NCI-H1694 (cell line): ENCODE measurements at regions not wholly inside any gene's neighbourhood (a gene's known extent, or its start where the extent isn't known, plus 50 kb on each side); places are given as distances from the start of the nearest gene placed in this dataset.

ENCODE experiments used
- DNase-seq: peaks from one replicate; lab custom pipeline; 2025; lab: John Stamatoyannopoulos, UW

- DNase-seq = no peak
Measured at GRCh38 chr13:53694814-53695532, 666.4 kb downstream of the OLFM4 start.

- DNase-seq = no peak
Measured at GRCh38 chr13:53703371-53704080, 674.9 kb downstream of the OLFM4 start.

GRCh38 chr13:53719281-53719680, 690.7 kb downstream of the OLFM4 start:
- no peak for DNase-seq

- DNase-seq = no peak
Measured at GRCh38 chr13:53732664-53733063, 704.1 kb downstream of the OLFM4 start.

- no peak for DNase-seq
Measured at GRCh38 chr13:53743906-53744305, 715.3 kb downstream of the OLFM4 start.

GRCh38 chr13:53747825-53748224, 719.2 kb downstream of the OLFM4 start:
- no peak for DNase-seq

GRCh38 chr13:53749306-53749705, 720.7 kb downstream of the OLFM4 start:
- DNase-seq = no peak

GRCh38 chr13:53759016-53759415, 730.4 kb downstream of the OLFM4 start:
- DNase-seq = no peak

GRCh38 chr13:53775807-53776206, 747.2 kb downstream of the OLFM4 start:
- no peak for DNase-seq

- no peak for DNase-seq
Measured at GRCh38 chr13:53778937-53779336, 750.3 kb downstream of the OLFM4 start.

GRCh38 chr13:53781941-53782340, 753.3 kb downstream of the OLFM4 start:
- DNase-seq = no peak

- peak; percentile 76 for DNase-seq
Measured at GRCh38 chr13:53782488-53782961, 753.9 kb downstream of the OLFM4 start.

- DNase-seq = no peak
Measured at GRCh38 chr13:53783471-53783870, 754.9 kb downstream of the OLFM4 start.

- DNase-seq = no peak
Measured at GRCh38 chr13:53788286-53788685, 759.7 kb downstream of the OLFM4 start.

- no peak for DNase-seq
Measured at GRCh38 chr13:53800011-53800410, 771.4 kb downstream of the OLFM4 start.

- no peak for DNase-seq
Measured at GRCh38 chr13:53807251-53807834, 778.7 kb downstream of the OLFM4 start.

- DNase-seq = no peak
Measured at GRCh38 chr13:53821632-53822031, 793.0 kb downstream of the OLFM4 start.

- no peak for DNase-seq
Measured at GRCh38 chr13:53822136-53822535, 793.5 kb downstream of the OLFM4 start.

- DNase-seq = no peak
Measured at GRCh38 chr13:53839461-53839860, 810.8 kb downstream of the OLFM4 start.

GRCh38 chr13:53844473-53845146, 816.0 kb downstream of the OLFM4 start:
- DNase-seq = no peak

- DNase-seq = no peak
Measured at GRCh38 chr13:53847502-53847901, 818.9 kb downstream of the OLFM4 start.

GRCh38 chr13:53848366-53848961, 819.9 kb downstream of the OLFM4 start:
- DNase-seq = no peak
